SK-N-SH (cell line): ENCODE measurements at regions not wholly inside any gene's neighbourhood (a gene's known extent, or its start where the extent isn't known, plus 50 kb on each side); places are given as distances from the start of the nearest gene placed in this dataset.

Experiments used
- CHD2 ChIP-seq: fragments of 150-350 bp; IDR thresholded peaks from 2 replicates; pipeline ENCODE4 v1.6.1; 2018; ENCODE audit warnings: low read length; ENCODE audit not compliant: partially characterized antibody
- EP300 ChIP-seq, 2 experiments: IDR thresholded peaks; 2 replicates each; pipeline versions ENCODE4 v1.4.0 to v1.6.1; 2012; ENCODE audit warnings: borderline replicate concordance in 1 of 2, low read depth in 1 of 2, low read length in 1 of 2
- EZH2phosphoT487 ChIP-seq: fragments of 200-600 bp; sonication (generic); IDR thresholded peaks from 2 replicates; pipeline ENCODE4 v1.6.1; 2017; ENCODE audit warnings: low read depth, mixed run types, mild to moderate bottlenecking, antibody characterized with exemption, moderate library complexity, borderline replicate concordance
- POLR2AphosphoS5 ChIP-seq: IDR thresholded peaks from 2 replicates; pipeline ENCODE4 v1.6.1; 2012; ENCODE audit warnings: low read depth, low read length
- RAD21 ChIP-seq: IDR thresholded peaks from 2 replicates; pipeline ENCODE4 v1.6.1; 2012; ENCODE audit warnings: mild to moderate bottlenecking, low read length
- YY1 ChIP-seq: IDR thresholded peaks from 2 replicates; pipeline ENCODE4 v1.4.0; 2012; ENCODE audit warnings: low read depth, mild to moderate bottlenecking
- TF ChIP-seq, protein P1 (sequence below): IDR thresholded peaks from 2 replicates; pipeline ENCODE4 v1.6.1; 2012; ENCODE audit warnings: mild to moderate bottlenecking, low read depth, low read length, moderate library complexity
- TF ChIP-seq, protein P2 (sequence below): fragments of 200-600 bp; sonication (generic); IDR thresholded peaks from 2 replicates; pipeline ENCODE4 v1.6.1; 2017; ENCODE audit warnings: antibody characterized with exemption, mild to moderate bottlenecking, moderate library complexity
- TF ChIP-seq, protein P3 (sequence below): IDR thresholded peaks from 2 replicates; pipeline ENCODE4; 2012
- TF ChIP-seq, protein P4 (sequence below): IDR thresholded peaks from 2 replicates; pipeline ENCODE4 v1.4.0; 2012; ENCODE audit warnings: low read depth, borderline replicate concordance

DNA sequence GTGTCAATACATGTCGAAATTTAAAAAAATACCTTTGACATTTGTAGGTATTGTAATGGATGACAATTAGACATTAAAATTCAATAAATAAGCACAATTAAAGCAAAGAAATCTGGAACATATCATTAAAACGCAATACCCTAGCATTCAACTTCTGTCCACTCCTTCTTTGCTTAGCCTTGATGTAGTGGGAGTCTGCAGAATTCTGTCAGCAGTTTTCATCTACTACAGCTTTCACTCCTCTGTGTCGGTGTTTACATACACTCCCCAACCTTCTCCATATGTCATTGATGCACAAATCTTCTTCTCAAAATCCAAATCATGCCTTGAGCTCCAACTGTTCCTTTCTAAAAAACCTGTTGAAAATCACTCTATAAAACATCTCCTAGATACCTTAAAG lies 1380.6 kb downstream of the DSC3 start:
- TF ChIP-seq, protein P1, sequence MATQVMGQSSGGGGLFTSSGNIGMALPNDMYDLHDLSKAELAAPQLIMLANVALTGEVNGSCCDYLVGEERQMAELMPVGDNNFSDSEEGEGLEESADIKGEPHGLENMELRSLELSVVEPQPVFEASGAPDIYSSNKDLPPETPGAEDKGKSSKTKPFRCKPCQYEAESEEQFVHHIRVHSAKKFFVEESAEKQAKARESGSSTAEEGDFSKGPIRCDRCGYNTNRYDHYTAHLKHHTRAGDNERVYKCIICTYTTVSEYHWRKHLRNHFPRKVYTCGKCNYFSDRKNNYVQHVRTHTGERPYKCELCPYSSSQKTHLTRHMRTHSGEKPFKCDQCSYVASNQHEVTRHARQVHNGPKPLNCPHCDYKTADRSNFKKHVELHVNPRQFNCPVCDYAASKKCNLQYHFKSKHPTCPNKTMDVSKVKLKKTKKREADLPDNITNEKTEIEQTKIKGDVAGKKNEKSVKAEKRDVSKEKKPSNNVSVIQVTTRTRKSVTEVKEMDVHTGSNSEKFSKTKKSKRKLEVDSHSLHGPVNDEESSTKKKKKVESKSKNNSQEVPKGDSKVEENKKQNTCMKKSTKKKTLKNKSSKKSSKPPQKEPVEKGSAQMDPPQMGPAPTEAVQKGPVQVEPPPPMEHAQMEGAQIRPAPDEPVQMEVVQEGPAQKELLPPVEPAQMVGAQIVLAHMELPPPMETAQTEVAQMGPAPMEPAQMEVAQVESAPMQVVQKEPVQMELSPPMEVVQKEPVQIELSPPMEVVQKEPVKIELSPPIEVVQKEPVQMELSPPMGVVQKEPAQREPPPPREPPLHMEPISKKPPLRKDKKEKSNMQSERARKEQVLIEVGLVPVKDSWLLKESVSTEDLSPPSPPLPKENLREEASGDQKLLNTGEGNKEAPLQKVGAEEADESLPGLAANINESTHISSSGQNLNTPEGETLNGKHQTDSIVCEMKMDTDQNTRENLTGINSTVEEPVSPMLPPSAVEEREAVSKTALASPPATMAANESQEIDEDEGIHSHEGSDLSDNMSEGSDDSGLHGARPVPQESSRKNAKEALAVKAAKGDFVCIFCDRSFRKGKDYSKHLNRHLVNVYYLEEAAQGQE = no peak
- TF ChIP-seq CHD2 = no peak
- TF ChIP-seq POLR2AphosphoS5 = no peak
- TF ChIP-seq EP300 (IDR thresholded peaks at IDR 0.05; ENCODE audit: borderline replicate concordance in 1 of 2, low read depth in 1 of 2, low read length in 1 of 2) = no peak
- no peak for TF ChIP-seq RAD21
- no peak for TF ChIP-seq EZH2phosphoT487
- TF ChIP-seq, protein P2, sequence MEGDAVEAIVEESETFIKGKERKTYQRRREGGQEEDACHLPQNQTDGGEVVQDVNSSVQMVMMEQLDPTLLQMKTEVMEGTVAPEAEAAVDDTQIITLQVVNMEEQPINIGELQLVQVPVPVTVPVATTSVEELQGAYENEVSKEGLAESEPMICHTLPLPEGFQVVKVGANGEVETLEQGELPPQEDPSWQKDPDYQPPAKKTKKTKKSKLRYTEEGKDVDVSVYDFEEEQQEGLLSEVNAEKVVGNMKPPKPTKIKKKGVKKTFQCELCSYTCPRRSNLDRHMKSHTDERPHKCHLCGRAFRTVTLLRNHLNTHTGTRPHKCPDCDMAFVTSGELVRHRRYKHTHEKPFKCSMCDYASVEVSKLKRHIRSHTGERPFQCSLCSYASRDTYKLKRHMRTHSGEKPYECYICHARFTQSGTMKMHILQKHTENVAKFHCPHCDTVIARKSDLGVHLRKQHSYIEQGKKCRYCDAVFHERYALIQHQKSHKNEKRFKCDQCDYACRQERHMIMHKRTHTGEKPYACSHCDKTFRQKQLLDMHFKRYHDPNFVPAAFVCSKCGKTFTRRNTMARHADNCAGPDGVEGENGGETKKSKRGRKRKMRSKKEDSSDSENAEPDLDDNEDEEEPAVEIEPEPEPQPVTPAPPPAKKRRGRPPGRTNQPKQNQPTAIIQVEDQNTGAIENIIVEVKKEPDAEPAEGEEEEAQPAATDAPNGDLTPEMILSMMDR = no peak
- TF ChIP-seq, protein P3, sequence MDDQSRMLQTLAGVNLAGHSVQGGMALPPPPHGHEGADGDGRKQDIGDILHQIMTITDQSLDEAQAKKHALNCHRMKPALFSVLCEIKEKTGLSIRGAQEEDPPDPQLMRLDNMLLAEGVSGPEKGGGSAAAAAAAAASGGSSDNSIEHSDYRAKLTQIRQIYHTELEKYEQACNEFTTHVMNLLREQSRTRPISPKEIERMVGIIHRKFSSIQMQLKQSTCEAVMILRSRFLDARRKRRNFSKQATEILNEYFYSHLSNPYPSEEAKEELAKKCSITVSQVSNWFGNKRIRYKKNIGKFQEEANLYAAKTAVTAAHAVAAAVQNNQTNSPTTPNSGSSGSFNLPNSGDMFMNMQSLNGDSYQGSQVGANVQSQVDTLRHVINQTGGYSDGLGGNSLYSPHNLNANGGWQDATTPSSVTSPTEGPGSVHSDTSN = no peak
- TF ChIP-seq, protein P4, sequence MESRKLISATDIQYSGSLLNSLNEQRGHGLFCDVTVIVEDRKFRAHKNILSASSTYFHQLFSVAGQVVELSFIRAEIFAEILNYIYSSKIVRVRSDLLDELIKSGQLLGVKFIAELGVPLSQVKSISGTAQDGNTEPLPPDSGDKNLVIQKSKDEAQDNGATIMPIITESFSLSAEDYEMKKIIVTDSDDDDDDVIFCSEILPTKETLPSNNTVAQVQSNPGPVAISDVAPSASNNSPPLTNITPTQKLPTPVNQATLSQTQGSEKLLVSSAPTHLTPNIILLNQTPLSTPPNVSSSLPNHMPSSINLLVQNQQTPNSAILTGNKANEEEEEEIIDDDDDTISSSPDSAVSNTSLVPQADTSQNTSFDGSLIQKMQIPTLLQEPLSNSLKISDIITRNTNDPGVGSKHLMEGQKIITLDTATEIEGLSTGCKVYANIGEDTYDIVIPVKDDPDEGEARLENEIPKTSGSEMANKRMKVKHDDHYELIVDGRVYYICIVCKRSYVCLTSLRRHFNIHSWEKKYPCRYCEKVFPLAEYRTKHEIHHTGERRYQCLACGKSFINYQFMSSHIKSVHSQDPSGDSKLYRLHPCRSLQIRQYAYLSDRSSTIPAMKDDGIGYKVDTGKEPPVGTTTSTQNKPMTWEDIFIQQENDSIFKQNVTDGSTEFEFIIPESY = no peak
- TF ChIP-seq YY1 = no peak
